ENCODE measurements at regions not wholly inside any gene's neighbourhood (a gene's known extent, or its start where the extent isn't known, plus 50 kb on each side); places are given as distances from the start of the nearest gene placed in this dataset.

DNA sequence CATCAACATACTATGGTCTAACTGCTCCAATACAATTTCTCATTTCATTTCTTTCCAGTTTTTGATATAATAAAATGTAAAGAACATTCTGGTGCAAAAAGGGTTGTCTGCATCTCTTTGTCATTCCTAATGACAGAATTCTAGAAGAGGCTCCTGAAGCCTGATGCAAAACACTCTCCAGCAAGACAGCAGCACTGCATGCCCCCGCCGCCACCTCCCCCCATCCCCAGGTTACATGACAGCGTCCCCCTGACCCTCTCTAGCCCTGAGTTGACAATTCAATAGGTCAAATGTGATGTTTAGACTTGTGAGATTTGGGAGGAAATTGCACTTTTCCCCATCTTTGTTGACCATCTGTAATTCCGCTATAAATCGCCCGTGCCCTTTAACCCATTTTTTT is 64.6 kb upstream of the C1orf21 start:
- Histone ChIP-seq H3K9me3 (ENCODE audit: control insufficient read depth, low read length) (no peaks in the 10 kb centered on the region), H3K27ac (ENCODE audit: low read length) (no peak overlapping the region), H3K4me3 (ENCODE audit: low read length) (no peak overlapping the region), H3K4me1 (ENCODE audit: control insufficient read depth, insufficient read depth, low read length) (no peaks in the 10 kb centered on the region), H3K27me3 (ENCODE audit: control insufficient read depth, insufficient read depth) (no peaks in the 10 kb centered on the region)
- ATAC-seq, result no peak
- intact Hi-C loops (cut with DNase I), result no loop called here
- WGBS, result 92% methylated on average over 6 of the region's 6 CpGs
- no peak for DNase-seq

DNA sequence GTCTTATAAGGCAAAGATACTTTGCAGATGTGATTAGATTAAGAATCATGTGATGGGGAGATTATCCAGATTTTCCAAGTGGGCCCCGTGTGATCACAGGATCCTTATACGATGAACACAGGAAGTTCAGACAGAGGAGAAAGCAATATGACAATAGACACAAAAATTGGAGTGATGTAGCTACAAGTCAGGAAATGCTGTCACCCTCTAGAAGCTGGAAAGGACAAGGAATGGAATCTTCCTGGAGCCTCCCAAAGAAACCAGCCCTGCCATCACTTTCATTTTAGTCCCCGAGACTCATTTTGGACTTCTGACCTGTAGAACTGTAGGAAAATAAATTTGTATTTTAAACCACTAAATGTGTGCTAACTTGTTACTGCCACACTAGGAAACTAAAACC is 61.9 kb upstream of the C1orf21 start:
- Histone ChIP-seq H3K27me3 (ENCODE audit: control insufficient read depth, insufficient read depth) (no peaks in the 10 kb centered on the region), H3K9me3 (ENCODE audit: control insufficient read depth, low read length) (no peaks in the 10 kb centered on the region), H3K4me3 (ENCODE audit: low read length) (no peak overlapping the region), H3K27ac (ENCODE audit: low read length) (no peak overlapping the region), H3K4me1 (ENCODE audit: control insufficient read depth, insufficient read depth, low read length) (no peaks in the 10 kb centered on the region)
- no peak for DNase-seq
- intact Hi-C loops (cut with DNase I), result no loop called here
- WGBS, result 51% methylated on average over 3 of the region's 3 CpGs
- ATAC-seq, result peak in 1 of 2 donors; percentile 41

- intact Hi-C loops (cut with DNase I), result no loop called here
- DNase-seq, result no peak
- 93% methylated on average over 6 of the region's 6 CpGs for WGBS
- no peak overlapping the region for H3K4me3 ChIP-seq (ENCODE audit: low read length)
- H3K27ac ChIP-seq (ENCODE audit: low read length), result no peak overlapping the region
- H3K27me3 ChIP-seq (ENCODE audit: control insufficient read depth, insufficient read depth), result no peaks in the 10 kb centered on the region
- H3K4me1 ChIP-seq (ENCODE audit: control insufficient read depth, insufficient read depth, low read length), result no peaks in the 10 kb centered on the region
- no peaks in the 10 kb centered on the region for H3K9me3 ChIP-seq (ENCODE audit: control insufficient read depth, low read length)
- no peak for ATAC-seq
Observed at GRCh38 chr1:184326278-184326677, 60.6 kb upstream of the C1orf21 start.

DNA sequence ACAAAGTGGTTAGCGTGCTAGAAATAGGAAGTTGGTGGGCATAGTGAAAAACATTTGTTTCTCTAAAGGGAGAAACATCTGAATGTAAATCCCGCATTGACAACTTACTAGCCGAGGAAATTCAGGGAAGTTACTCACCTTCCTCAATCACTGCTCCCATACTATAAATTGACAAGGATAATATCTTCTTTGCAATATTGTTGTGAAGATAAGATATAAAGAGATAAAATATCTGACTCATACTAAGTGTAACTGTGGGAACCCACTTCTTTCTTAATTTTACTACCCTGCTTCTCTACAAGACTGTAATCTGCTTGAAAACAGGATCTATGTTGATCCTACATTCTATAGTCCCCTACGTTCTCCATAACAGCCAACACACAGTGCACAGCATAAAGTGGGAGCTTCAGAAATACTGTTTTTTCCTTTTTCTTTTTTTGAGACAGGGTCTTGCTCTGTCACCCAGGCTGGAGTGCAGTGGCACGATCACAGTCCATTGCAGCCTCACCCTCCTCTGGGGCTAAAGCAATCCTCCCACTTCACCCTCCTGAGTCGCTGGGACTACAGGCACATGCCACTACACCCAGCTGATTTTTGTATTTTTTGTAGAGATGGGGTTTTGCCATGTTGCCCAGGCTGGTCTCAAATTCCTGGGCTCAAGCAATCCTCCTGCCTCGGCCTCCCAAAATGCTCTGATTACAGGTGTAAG is 57.4 kb upstream of the C1orf21 start:
- ATAC-seq, result peak in 1 of 2 donors; percentile 31
- 85% methylated on average over 7 of the region's 7 CpGs for WGBS
- intact Hi-C loops (cut with DNase I), result no loop called here
- DNase-seq, result no peak
- no peaks in the 10 kb centered on the region for H3K4me1 ChIP-seq (ENCODE audit: control insufficient read depth, insufficient read depth, low read length)
- no peaks in the 10 kb centered on the region for H3K9me3 ChIP-seq (ENCODE audit: control insufficient read depth, low read length)
- H3K4me3 ChIP-seq (ENCODE audit: low read length), result no peak overlapping the region
- H3K27ac ChIP-seq (ENCODE audit: low read length), result no peak overlapping the region
- H3K27me3 ChIP-seq (ENCODE audit: control insufficient read depth, insufficient read depth), result no peaks in the 10 kb centered on the region

DNA sequence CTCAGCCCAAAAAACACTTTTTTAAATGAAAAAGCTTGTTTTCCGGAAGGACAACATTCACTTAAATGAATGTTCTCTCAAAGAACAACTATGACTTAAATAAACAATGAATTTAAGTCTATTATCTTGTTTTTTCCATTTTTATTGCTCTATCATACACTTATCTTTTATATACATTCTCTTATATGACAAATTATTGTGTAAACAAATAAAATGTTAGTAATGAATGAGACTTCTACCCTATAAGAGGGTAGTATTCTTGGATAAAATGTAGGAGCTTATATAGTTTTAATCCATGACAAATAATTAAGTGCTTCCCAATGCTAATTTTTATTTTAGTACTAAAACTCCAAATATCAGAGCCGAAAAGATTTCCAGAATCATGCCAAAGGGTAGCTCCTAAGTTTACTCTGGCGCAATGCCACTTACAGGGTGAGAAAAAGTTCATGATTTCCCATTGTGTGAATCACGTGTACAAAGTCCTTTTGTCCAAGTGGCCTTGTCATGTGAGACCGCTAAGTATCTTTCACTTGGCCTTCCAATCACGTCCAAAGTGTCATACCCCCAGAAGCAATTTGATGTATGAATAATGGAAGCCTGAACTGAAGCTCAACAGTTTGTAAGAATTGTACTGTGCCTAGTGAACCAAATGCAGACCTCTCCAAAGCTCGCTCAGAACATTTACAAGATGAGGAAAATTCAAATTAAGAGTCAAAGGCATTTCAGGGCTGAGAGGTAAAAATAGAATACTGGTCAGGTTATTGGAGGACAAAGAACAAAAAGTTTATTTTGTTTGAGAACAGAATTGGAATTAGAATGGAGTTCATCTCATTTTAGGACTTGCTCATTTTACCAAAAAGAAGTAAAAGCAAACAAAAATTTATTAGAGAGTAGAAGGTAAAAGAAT is 56.6 kb upstream of the C1orf21 start:
- H3K4me1 ChIP-seq (ENCODE audit: control insufficient read depth, insufficient read depth, low read length), result no peaks in the 10 kb centered on the region
- no peak for DNase-seq
- H3K27ac ChIP-seq (ENCODE audit: low read length), result no peak overlapping the region
- no peaks in the 10 kb centered on the region for H3K27me3 ChIP-seq (ENCODE audit: control insufficient read depth, insufficient read depth)
- no peaks in the 10 kb centered on the region for H3K9me3 ChIP-seq (ENCODE audit: control insufficient read depth, low read length)
- intact Hi-C loops (cut with DNase I), result no loop called here
- no peak overlapping the region for H3K4me3 ChIP-seq (ENCODE audit: low read length)
- 41% methylated on average over 7 of the region's 7 CpGs for WGBS
- ATAC-seq, result peak; percentile 54 to 87

DNA sequence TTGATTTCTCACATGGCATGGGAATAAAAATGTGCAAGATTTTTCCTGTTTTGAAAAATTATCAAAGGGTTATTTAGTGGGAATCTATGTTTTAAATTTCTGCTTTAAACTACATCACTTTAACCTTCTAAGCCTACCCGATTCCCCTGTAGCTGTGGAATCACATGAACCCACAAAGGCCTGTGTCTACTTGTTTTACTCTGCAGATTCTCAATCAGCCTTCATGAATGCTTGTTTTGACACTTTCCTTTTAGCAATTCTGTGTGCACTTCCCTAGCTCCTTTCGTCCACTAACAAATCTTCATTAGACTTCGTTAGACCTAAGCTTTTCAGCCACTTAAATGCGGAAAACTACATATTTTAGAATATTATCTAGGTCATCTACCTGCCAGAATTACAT is 56.0 kb upstream of the C1orf21 start:
- H3K27me3 ChIP-seq (ENCODE audit: control insufficient read depth, insufficient read depth), result no peaks in the 10 kb centered on the region
- no peak overlapping the region for H3K4me3 ChIP-seq (ENCODE audit: low read length)
- H3K27ac ChIP-seq (ENCODE audit: low read length), result peak overlapping the region; percentile 37
- no peaks in the 10 kb centered on the region for H3K9me3 ChIP-seq (ENCODE audit: control insufficient read depth, low read length)
- WGBS, result 97% methylated on average over 4 of the region's 4 CpGs
- no peaks in the 10 kb centered on the region for H3K4me1 ChIP-seq (ENCODE audit: control insufficient read depth, insufficient read depth, low read length)
- ATAC-seq (no peak), DNase-seq (no peak)
- intact Hi-C loops (cut with DNase I), result no loop called here
